COLO668 (cell line): ENCODE measurements at regions not wholly inside any gene's neighbourhood (a gene's known extent, or its start where the extent isn't known, plus 50 kb on each side); places are given as distances from the start of the nearest gene placed in this dataset.

Source experiments
- DNase-seq: peaks from one replicate; lab custom pipeline; 2025; ENCODE audit not compliant: unreplicated experiment; lab: John Stamatoyannopoulos, UW

DNA sequence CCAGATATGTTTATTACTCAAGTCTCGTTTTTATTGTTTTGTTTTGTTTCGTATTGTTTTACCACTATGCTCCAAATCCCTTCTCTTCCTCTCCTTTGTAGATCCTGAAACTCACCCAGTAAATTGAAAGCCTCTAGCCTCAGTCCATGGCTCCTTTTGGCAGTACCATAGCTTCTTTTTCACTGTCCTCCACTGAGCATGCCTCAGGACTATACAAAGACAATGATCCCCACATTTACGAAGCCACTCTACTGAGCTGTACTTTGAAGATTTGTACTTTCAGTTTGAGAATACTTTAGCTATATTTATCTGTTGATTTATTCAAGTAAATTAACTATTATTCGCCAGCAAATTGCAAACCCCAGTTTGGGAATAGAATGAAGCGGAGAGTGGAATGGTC lies 159.1 kb upstream of the SLITRK3 start:
- DNase-seq = no peak

GRCh38 chr3:165347526-165347925 lies 151.3 kb upstream of the SLITRK3 start:
- no peak for DNase-seq

GRCh38 chr3:165346503-165346902 lies 150.3 kb upstream of the SLITRK3 start:
- no peak for DNase-seq

- DNase-seq = no peak
Observed at GRCh38 chr3:165343185-165343584, 147.0 kb upstream of the SLITRK3 start.

DNA sequence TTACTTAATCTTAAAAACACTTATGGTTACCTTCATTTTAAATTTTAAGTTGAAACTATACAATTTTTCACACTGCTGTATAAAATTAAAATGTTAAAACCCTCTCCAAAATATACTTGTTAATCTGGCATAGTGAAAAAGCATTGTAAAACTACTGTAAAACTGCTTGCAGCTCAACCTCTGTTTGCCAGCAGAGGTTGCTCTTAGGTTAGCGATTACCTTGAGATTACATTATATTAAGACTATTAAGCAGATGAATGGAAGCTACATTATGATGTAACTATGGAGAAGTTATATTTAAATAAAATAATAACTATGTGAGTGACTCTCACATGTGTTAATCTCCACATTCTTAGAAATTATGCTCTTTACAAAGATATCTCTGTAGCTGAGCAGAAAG lies 143.6 kb upstream of the SLITRK3 start:
- no peak for DNase-seq

- DNase-seq = no peak
Observed at GRCh38 chr3:165336786-165337185, 140.6 kb upstream of the SLITRK3 start.
